H9 (cell line): ENCODE measurements at regions not wholly inside any gene's neighbourhood (a gene's known extent, or its start where the extent isn't known, plus 50 kb on each side); places are given as distances from the start of the nearest gene placed in this dataset.

ENCODE experiments used
- DNase-seq: peaks from one replicate; pipeline ENCODE4 v3.0.0-alpha.2; 2017
- H2AFZ ChIP-seq: one replicate; pipeline ENCODE4 v1.6.1; 2013; ENCODE audit warnings: mild to moderate bottlenecking, low read length, control low read depth, moderate library complexity
- H2AK5ac ChIP-seq: 2 replicates; pipeline ENCODE4 v1.6.1; 2013; ENCODE audit warnings: low read length, control low read depth, mixed read lengths; ENCODE audit not compliant: insufficient read length
- H2BK120ac ChIP-seq: one replicate; pipeline ENCODE4 v1.6.1; 2013; ENCODE audit warnings: low read depth, mild to moderate bottlenecking, low read length, control low read depth, inconsistent platforms; ENCODE audit not compliant: poor library complexity, severe bottlenecking
- H2BK12ac ChIP-seq: 2 replicates; pipeline ENCODE4 v1.6.1; 2013; ENCODE audit warnings: low read length, control low read depth, mixed read lengths, low read depth; ENCODE audit not compliant: insufficient read length
- H2BK15ac ChIP-seq: 2 replicates; pipeline ENCODE4 v1.6.1; 2013; ENCODE audit warnings: low read depth, low read length, control low read depth
- H2BK20ac ChIP-seq: one replicate; pipeline ENCODE4 v1.6.1; 2013; ENCODE audit warnings: low read depth, mild to moderate bottlenecking, low read length, control low read depth, inconsistent platforms; ENCODE audit not compliant: poor library complexity, severe bottlenecking
- H2BK5ac ChIP-seq: 2 replicates; pipeline ENCODE4 v1.6.1; 2013; ENCODE audit warnings: low read length, control low read depth, mixed read lengths; ENCODE audit not compliant: insufficient read length
- H3K14ac ChIP-seq: 2 replicates; pipeline ENCODE4 v1.6.1; 2013; ENCODE audit warnings: low read length, control low read depth; ENCODE audit not compliant: insufficient read depth
- H3K18ac ChIP-seq: 2 replicates; pipeline ENCODE4 v1.6.1; 2013; ENCODE audit warnings: low read depth, mild to moderate bottlenecking, mixed read lengths, low read length, control low read depth; ENCODE audit not compliant: insufficient read length
- H3K23ac ChIP-seq: 2 replicates; pipeline ENCODE4 v1.6.1; 2013; ENCODE audit warnings: low read length, control low read depth, mixed read lengths, low read depth; ENCODE audit not compliant: insufficient read length
- H3K23me2 ChIP-seq: 2 replicates; pipeline ENCODE4 v1.6.1; 2013; ENCODE audit warnings: low read depth, mild to moderate bottlenecking, mixed read lengths, low read length, control low read depth; ENCODE audit not compliant: insufficient read length, poor library complexity, severe bottlenecking
- H3K27ac ChIP-seq: 2 replicates; pipeline ENCODE4 v1.5.1; 2013; ENCODE audit warnings: low read length, control low read depth, mixed read lengths, low read depth; ENCODE audit not compliant: insufficient read length
- H3K27me3 ChIP-seq: 2 replicates; pipeline ENCODE4 v1.6.1; 2013; ENCODE audit warnings: low read length, control low read depth, inconsistent platforms; ENCODE audit not compliant: insufficient read depth
- H3K4ac ChIP-seq: 2 replicates; pipeline ENCODE4 v1.6.1; 2013; ENCODE audit warnings: low read depth, mild to moderate bottlenecking, control low read depth, inconsistent platforms, low read length, moderate library complexity
- H3K4me1 ChIP-seq: 2 replicates; pipeline ENCODE4 v1.6.1; 2013; ENCODE audit warnings: low read length, control low read depth, inconsistent platforms; ENCODE audit not compliant: insufficient read depth
- H3K4me2 ChIP-seq: 2 replicates; pipeline ENCODE4 v1.6.1; 2013; ENCODE audit warnings: low read length, control low read depth, mixed read lengths; ENCODE audit not compliant: insufficient read length, insufficient read depth
- H3K56ac ChIP-seq: 2 replicates; pipeline ENCODE4 v1.6.1; 2013; ENCODE audit warnings: low read depth, mild to moderate bottlenecking, mixed read lengths, low read length, control low read depth; ENCODE audit not compliant: insufficient read length
- H3K79me1 ChIP-seq: 2 replicates; pipeline ENCODE4 v1.6.1; 2013; ENCODE audit warnings: low read depth, mild to moderate bottlenecking, moderate library complexity, low read length, control low read depth, inconsistent platforms; ENCODE audit not compliant: insufficient read depth, poor library complexity, severe bottlenecking
- H3K79me2 ChIP-seq: 2 replicates; pipeline ENCODE4 v1.6.1; 2013; ENCODE audit warnings: low read length, control low read depth, inconsistent platforms; ENCODE audit not compliant: insufficient read depth
- H3K9ac ChIP-seq: 2 replicates; pipeline ENCODE4 v1.6.1; 2013; ENCODE audit warnings: low read length, control low read depth, mixed read lengths; ENCODE audit not compliant: insufficient read length; ENCODE audit errors: extremely low read depth
- H3K9me3 ChIP-seq: one replicate; pipeline ENCODE4 v1.6.1; 2013; ENCODE audit warnings: low read depth, low read length, inconsistent platforms; ENCODE audit not compliant: control insufficient read depth
- H3T11ph ChIP-seq: one replicate; pipeline ENCODE4 v1.6.1; 2013; ENCODE audit warnings: mild to moderate bottlenecking, low read length, control low read depth, inconsistent platforms
- H4K20me1 ChIP-seq: one replicate; pipeline ENCODE4 v1.6.1; 2013; ENCODE audit not compliant: control insufficient read depth, insufficient read length, insufficient read depth
- H4K5ac ChIP-seq: 2 replicates; pipeline ENCODE4 v1.6.1; 2013; ENCODE audit warnings: low read depth, mild to moderate bottlenecking, mixed read lengths, low read length, control low read depth; ENCODE audit not compliant: insufficient read length
- H4K8ac ChIP-seq: replicated peaks from 2 replicates; pipeline ENCODE4 v1.6.1; 2013; ENCODE audit warnings: low read length, control low read depth, mixed read lengths, low read depth; ENCODE audit not compliant: insufficient read length
- H4K91ac ChIP-seq: 2 replicates; pipeline ENCODE4 v1.6.1; 2013; ENCODE audit warnings: low read depth, mild to moderate bottlenecking, moderate library complexity, mixed read lengths, low read length, control low read depth; ENCODE audit not compliant: insufficient read length
- H3K27ac Mint-ChIP-seq, 3 experiments: 2 replicates in 2 of 3; 3 replicates in 1 of 3; pipeline ENCODE4 v1.8.0; 2020 to 2021; ENCODE audit warnings: mixed read lengths in 3 of 3, mild to moderate bottlenecking in 1 of 3, moderate library complexity in 1 of 3
- H3K27me3 Mint-ChIP-seq: 2 replicates; pipeline ENCODE4 v1.8.0; 2021; ENCODE audit warnings: low read depth, mild to moderate bottlenecking, moderate library complexity, mixed read lengths
- H3K36me3 Mint-ChIP-seq, 3 experiments: 2 replicates in 2 of 3; 3 replicates in 1 of 3; pipeline ENCODE4 v1.8.0; 2020 to 2021; ENCODE audit warnings: low read depth in 3 of 3, mixed read lengths in 3 of 3; ENCODE audit not compliant: insufficient read depth in 1 of 3
- H3K4me1 Mint-ChIP-seq, 2 experiments: 2 replicates each; pipeline ENCODE4 v1.8.0; 2020; ENCODE audit warnings: mixed read lengths in 2 of 2
- H3K4me3 Mint-ChIP-seq, 2 experiments: 2 replicates in 1 of 2; 3 replicates in 1 of 2; pipeline ENCODE4 v1.8.0; 2020 to 2021; ENCODE audit warnings: mild to moderate bottlenecking in 2 of 2, mixed read lengths in 2 of 2, moderate library complexity in 1 of 2
- H3K9me3 Mint-ChIP-seq, 2 experiments: 2 replicates in 1 of 2; 3 replicates in 1 of 2; pipeline ENCODE4 v1.8.0; 2020; ENCODE audit warnings: mild to moderate bottlenecking in 2 of 2, mixed read lengths in 2 of 2, moderate library complexity in 1 of 2
- WGBS: extraction: QIAGEN DNeasy Blood & Tissue Kit; methylation state at CpG from one replicate; pipeline ENCODE4 v1.1.7; 2013; ENCODE audit warnings: missing lambda C conversion rate, low lambda C conversion rate, mixed read lengths; ENCODE audit not compliant: insufficient read length; ENCODE audit errors: extremely low coverage; 5-methylcytosine and 5-hydroxymethylcytosine counted together
- TF ChIP-seq, protein P1 (sequence below): fragments of 200-600 bp; sonication (generic); conservative IDR thresholded peaks from 3 replicates; pipeline ENCODE4 v1.8.0; 2021; ENCODE audit warnings: antibody characterized with exemption, mild to moderate bottlenecking

DNA sequence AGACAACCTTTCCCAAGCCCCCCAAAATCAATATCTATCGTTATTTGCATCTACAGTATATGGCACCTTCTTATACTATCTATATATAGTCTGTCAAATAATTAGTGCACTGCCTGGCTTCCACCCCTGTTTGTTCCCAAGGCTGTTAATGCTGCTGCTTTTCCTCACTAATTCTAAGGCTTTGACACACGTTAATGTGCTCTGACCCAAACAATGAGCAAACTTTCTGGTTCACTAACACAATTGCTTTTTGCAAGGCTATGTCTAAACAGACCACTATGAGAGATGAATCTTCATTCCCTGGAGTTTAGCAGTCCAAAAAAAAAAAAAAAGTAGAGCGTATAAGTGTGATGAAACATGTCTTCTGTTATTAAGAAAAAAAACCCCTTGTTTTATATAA, 360.9 kb upstream of the AGA start:
- Histone ChIP-seq H4K8ac (no peak overlapping the region), H3K4me2 (no peak overlapping the region), H2BK12ac (no peak overlapping the region), H3K79me1 (no peaks in the 10 kb centered on the region), H2BK20ac (no peak overlapping the region), H3K27ac (no peak overlapping the region), H2AFZ (no peak overlapping the region), H3K23ac (no peak overlapping the region), H3K14ac (no peak overlapping the region), H4K5ac (no peak overlapping the region), H3K56ac (no peak overlapping the region), H2BK5ac (no peak overlapping the region), H3K4ac (no peak overlapping the region), H3K9ac (no peak overlapping the region), H2AK5ac (no peak overlapping the region), H2BK120ac (no peak overlapping the region), H3K27me3 (no peaks in the 10 kb centered on the region), H3K23me2 (no peaks in the 10 kb centered on the region), H3K4me1 (no peaks in the 10 kb centered on the region), H2BK15ac (no peak overlapping the region), H3K18ac (no peak overlapping the region), H4K20me1 (no peaks in the 10 kb centered on the region), H3K79me2 (no peaks in the 10 kb centered on the region), H3T11ph (no peak overlapping the region), H3K9me3 (no peaks in the 10 kb centered on the region), H4K91ac (no peak overlapping the region)
- no CpG with 5 or more reads among the region's 3 CpGs for WGBS
- TF ChIP-seq, protein P1, sequence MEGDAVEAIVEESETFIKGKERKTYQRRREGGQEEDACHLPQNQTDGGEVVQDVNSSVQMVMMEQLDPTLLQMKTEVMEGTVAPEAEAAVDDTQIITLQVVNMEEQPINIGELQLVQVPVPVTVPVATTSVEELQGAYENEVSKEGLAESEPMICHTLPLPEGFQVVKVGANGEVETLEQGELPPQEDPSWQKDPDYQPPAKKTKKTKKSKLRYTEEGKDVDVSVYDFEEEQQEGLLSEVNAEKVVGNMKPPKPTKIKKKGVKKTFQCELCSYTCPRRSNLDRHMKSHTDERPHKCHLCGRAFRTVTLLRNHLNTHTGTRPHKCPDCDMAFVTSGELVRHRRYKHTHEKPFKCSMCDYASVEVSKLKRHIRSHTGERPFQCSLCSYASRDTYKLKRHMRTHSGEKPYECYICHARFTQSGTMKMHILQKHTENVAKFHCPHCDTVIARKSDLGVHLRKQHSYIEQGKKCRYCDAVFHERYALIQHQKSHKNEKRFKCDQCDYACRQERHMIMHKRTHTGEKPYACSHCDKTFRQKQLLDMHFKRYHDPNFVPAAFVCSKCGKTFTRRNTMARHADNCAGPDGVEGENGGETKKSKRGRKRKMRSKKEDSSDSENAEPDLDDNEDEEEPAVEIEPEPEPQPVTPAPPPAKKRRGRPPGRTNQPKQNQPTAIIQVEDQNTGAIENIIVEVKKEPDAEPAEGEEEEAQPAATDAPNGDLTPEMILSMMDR = no peak
- Mint-ChIP-seq H3K27me3 (no peaks in the 10 kb centered on the region), H3K36me3 (no peaks in the 10 kb centered on the region), H3K27ac (no peak overlapping the region), H3K4me1 (peaks cover 3 to 7% of the 10 kb centered on the region in 2 experiments), H3K9me3 (no peaks in the 10 kb centered on the region), H3K4me3 (no peak overlapping the region)
- DNase-seq = no peak
